ENCODE measurements at regions not wholly inside any gene's neighbourhood (a gene's known extent, or its start where the extent isn't known, plus 50 kb on each side); places are given as distances from the start of the nearest gene placed in this dataset.

GRCh38 chr1:209416039-209416438 is 167.5 kb upstream of the CAMK1G start:
- ChIA-PET POLR2A (no interaction called here), CTCF (no interaction called here)
- no peak overlapping the region for H3K27ac Mint-ChIP-seq
- no peak for DNase-seq
- no peak overlapping the region for H3K4me3 Mint-ChIP-seq
- no peak for TF ChIP-seq CTCF (IDR thresholded peaks at IDR 0.05)
- H3K27me3 Mint-ChIP-seq, result peaks cover 18% of the 10 kb centered on the region
- H3K9me3 Mint-ChIP-seq, result no peaks in the 10 kb centered on the region
- no peaks in the 10 kb centered on the region for H3K4me1 Mint-ChIP-seq (ENCODE audit: low read depth)
- intact Hi-C loops (cut with micrococcal nuclease), result no loop called here
- H3K36me3 Mint-ChIP-seq (ENCODE audit: low read depth), result no peaks in the 10 kb centered on the region
- no peak for ATAC-seq

- no peaks in the 10 kb centered on the region for H3K4me1 Mint-ChIP-seq (ENCODE audit: low read depth)
- POLR2A ChIA-PET, result no interaction called here
- no peaks in the 10 kb centered on the region for H3K9me3 Mint-ChIP-seq
- intact Hi-C loops (cut with micrococcal nuclease), result no loop called here
- H3K27ac Mint-ChIP-seq, result no peak overlapping the region
- H3K36me3 Mint-ChIP-seq (ENCODE audit: low read depth), result no peaks in the 10 kb centered on the region
- no peak overlapping the region for H3K4me3 Mint-ChIP-seq
- DNase-seq, result no peak
- peaks cover 15% of the 10 kb centered on the region for H3K27me3 Mint-ChIP-seq
- CTCF ChIA-PET, result no interaction called here
- ATAC-seq, result no peak
- TF ChIP-seq CTCF (IDR thresholded peaks at IDR 0.05), result no peak
Observed at GRCh38 chr1:209416716-209417115, 166.8 kb upstream of the CAMK1G start.

GRCh38 chr1:209417761-209418160 is 165.8 kb upstream of the CAMK1G start:
- H3K36me3 Mint-ChIP-seq (ENCODE audit: low read depth), result no peaks in the 10 kb centered on the region
- no peaks in the 10 kb centered on the region for H3K4me1 Mint-ChIP-seq (ENCODE audit: low read depth)
- H3K4me3 Mint-ChIP-seq, result no peak overlapping the region
- no peaks in the 10 kb centered on the region for H3K9me3 Mint-ChIP-seq
- intact Hi-C loops (cut with micrococcal nuclease), result no loop called here
- ATAC-seq (no peak), DNase-seq (no peak)
- POLR2A ChIA-PET, result no interaction called here
- no peak for TF ChIP-seq CTCF (IDR thresholded peaks at IDR 0.05)
- H3K27ac Mint-ChIP-seq, result no peak overlapping the region
- CTCF ChIA-PET, result no interaction called here
- peaks cover 9% of the 10 kb centered on the region for H3K27me3 Mint-ChIP-seq

GRCh38 chr1:209420276-209420675 is 163.2 kb upstream of the CAMK1G start:
- H3K4me1 Mint-ChIP-seq (ENCODE audit: low read depth), result no peaks in the 10 kb centered on the region
- no peaks in the 10 kb centered on the region for H3K9me3 Mint-ChIP-seq
- CTCF ChIA-PET, result no interaction called here
- ATAC-seq (no peak), DNase-seq (no peak)
- H3K4me3 Mint-ChIP-seq, result no peak overlapping the region
- no peaks in the 10 kb centered on the region for H3K36me3 Mint-ChIP-seq (ENCODE audit: low read depth)
- intact Hi-C loops (cut with micrococcal nuclease), result no loop called here
- H3K27ac Mint-ChIP-seq, result no peak overlapping the region
- POLR2A ChIA-PET, result no interaction called here
- no peaks in the 10 kb centered on the region for H3K27me3 Mint-ChIP-seq
- no peak for TF ChIP-seq CTCF (IDR thresholded peaks at IDR 0.05)

GRCh38 chr1:209421186-209421585 is 162.3 kb upstream of the CAMK1G start:
- no peak for TF ChIP-seq CTCF (IDR thresholded peaks at IDR 0.05)
- no peaks in the 10 kb centered on the region for H3K9me3 Mint-ChIP-seq
- no peaks in the 10 kb centered on the region for H3K36me3 Mint-ChIP-seq (ENCODE audit: low read depth)
- ATAC-seq (no peak), DNase-seq (no peak)
- H3K4me1 Mint-ChIP-seq (ENCODE audit: low read depth), result peaks cover 3% of the 10 kb centered on the region
- ChIA-PET CTCF (no interaction called here), POLR2A (no interaction called here)
- H3K4me3 Mint-ChIP-seq, result no peak overlapping the region
- peaks cover 4% of the 10 kb centered on the region for H3K27me3 Mint-ChIP-seq
- H3K27ac Mint-ChIP-seq, result no peak overlapping the region
- intact Hi-C loops (cut with micrococcal nuclease), result no loop called here
